IMR-90 (cell line): ENCODE measurements at regions not wholly inside any gene's neighbourhood (a gene's known extent, or its start where the extent isn't known, plus 50 kb on each side); places are given as distances from the start of the nearest gene placed in this dataset.

ENCODE experiments used
- BHLHE40 ChIP-seq: fragments of 150-350 bp; IDR thresholded peaks from 2 replicates; pipeline ENCODE4 v1.6.1; 2016; ENCODE audit warnings: mild to moderate bottlenecking, low read depth, low read length
- CEBPB ChIP-seq: IDR thresholded peaks from 2 replicates; pipeline ENCODE4 v1.6.1; 2012; ENCODE audit warnings: low read depth, low read length, improper control_type of control experiment
- CHD1 ChIP-seq: IDR thresholded peaks from 2 replicates; pipeline ENCODE4 v1.6.1; 2012; ENCODE audit warnings: low read depth, low read length, improper control_type of control experiment
- FOS ChIP-seq: fragments of 150-350 bp; IDR thresholded peaks from 2 replicates; pipeline ENCODE4 v1.6.1; 2016; ENCODE audit warnings: low read depth, low read length
- MAZ ChIP-seq: IDR thresholded peaks from 2 replicates; pipeline ENCODE4 v1.6.1; 2012; ENCODE audit warnings: low read depth, mild to moderate bottlenecking, low read length, improper control_type of control experiment, moderate library complexity, borderline replicate concordance
- MXI1 ChIP-seq: IDR thresholded peaks from 2 replicates; pipeline ENCODE4 v1.6.1; 2012; ENCODE audit warnings: low read depth, mild to moderate bottlenecking, low read length, moderate library complexity, borderline replicate concordance
- POLR2A ChIP-seq: IDR thresholded peaks from 2 replicates; pipeline ENCODE4 v1.6.1; 2012; ENCODE audit warnings: mild to moderate bottlenecking, low read depth, low read length
- RAD21 ChIP-seq: IDR thresholded peaks from 2 replicates; pipeline ENCODE4 v1.6.1; 2012; ENCODE audit warnings: low read length, improper control_type of control experiment
- RCOR1 ChIP-seq: IDR thresholded peaks from 2 replicates; pipeline ENCODE4 v1.6.1; 2012; ENCODE audit warnings: mild to moderate bottlenecking, low read length, improper control_type of control experiment; ENCODE audit not compliant: insufficient replicate concordance
- RFX5 ChIP-seq: IDR thresholded peaks from 2 replicates; pipeline ENCODE4 v1.8.0; 2012; ENCODE audit warnings: low read depth, mild to moderate bottlenecking, low read length, moderate library complexity
- SMC3 ChIP-seq: fragments of 150-350 bp; IDR thresholded peaks from 2 replicates; pipeline ENCODE4 v1.6.1; 2016; ENCODE audit warnings: low read depth, mild to moderate bottlenecking, antibody characterized with exemption, low read length, moderate library complexity
- TF ChIP-seq, protein P1 (sequence below): conservative IDR thresholded peaks from 2 replicates; pipeline ENCODE4 v1.5.1; 2012; ENCODE audit warnings: mild to moderate bottlenecking, low read depth, low read length, improper control_type of control experiment
- TF ChIP-seq, protein P2 (sequence below): fragments of 150-350 bp; IDR thresholded peaks from 2 replicates; pipeline ENCODE4 v1.6.1; 2016; ENCODE audit warnings: low read depth, mild to moderate bottlenecking, low read length, moderate library complexity, borderline replicate concordance
- TF ChIP-seq, protein P3 (sequence below): fragments of 150-350 bp; IDR thresholded peaks from 2 replicates; pipeline ENCODE4 v1.6.1; 2017; ENCODE audit warnings: mild to moderate bottlenecking, antibody characterized with exemption, low read length, low read depth

- TF ChIP-seq, protein P1, sequence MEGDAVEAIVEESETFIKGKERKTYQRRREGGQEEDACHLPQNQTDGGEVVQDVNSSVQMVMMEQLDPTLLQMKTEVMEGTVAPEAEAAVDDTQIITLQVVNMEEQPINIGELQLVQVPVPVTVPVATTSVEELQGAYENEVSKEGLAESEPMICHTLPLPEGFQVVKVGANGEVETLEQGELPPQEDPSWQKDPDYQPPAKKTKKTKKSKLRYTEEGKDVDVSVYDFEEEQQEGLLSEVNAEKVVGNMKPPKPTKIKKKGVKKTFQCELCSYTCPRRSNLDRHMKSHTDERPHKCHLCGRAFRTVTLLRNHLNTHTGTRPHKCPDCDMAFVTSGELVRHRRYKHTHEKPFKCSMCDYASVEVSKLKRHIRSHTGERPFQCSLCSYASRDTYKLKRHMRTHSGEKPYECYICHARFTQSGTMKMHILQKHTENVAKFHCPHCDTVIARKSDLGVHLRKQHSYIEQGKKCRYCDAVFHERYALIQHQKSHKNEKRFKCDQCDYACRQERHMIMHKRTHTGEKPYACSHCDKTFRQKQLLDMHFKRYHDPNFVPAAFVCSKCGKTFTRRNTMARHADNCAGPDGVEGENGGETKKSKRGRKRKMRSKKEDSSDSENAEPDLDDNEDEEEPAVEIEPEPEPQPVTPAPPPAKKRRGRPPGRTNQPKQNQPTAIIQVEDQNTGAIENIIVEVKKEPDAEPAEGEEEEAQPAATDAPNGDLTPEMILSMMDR, result no peak
- TF ChIP-seq MAZ (no peak), RCOR1 (no peak), MXI1 (no peak), POLR2A (no peak), CHD1 (no peak), RFX5 (no peak), RAD21 (no peak), BHLHE40 (peak; percentile 25; the same call in 1 of the 2 replicates), CEBPB (no peak), SMC3 (no peak), FOS (peak; percentile 68)
- TF ChIP-seq, protein P2, sequence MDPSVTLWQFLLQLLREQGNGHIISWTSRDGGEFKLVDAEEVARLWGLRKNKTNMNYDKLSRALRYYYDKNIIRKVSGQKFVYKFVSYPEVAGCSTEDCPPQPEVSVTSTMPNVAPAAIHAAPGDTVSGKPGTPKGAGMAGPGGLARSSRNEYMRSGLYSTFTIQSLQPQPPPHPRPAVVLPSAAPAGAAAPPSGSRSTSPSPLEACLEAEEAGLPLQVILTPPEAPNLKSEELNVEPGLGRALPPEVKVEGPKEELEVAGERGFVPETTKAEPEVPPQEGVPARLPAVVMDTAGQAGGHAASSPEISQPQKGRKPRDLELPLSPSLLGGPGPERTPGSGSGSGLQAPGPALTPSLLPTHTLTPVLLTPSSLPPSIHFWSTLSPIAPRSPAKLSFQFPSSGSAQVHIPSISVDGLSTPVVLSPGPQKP, result no peak
- TF ChIP-seq, protein P3, sequence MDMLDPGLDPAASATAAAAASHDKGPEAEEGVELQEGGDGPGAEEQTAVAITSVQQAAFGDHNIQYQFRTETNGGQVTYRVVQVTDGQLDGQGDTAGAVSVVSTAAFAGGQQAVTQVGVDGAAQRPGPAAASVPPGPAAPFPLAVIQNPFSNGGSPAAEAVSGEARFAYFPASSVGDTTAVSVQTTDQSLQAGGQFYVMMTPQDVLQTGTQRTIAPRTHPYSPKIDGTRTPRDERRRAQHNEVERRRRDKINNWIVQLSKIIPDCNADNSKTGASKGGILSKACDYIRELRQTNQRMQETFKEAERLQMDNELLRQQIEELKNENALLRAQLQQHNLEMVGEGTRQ, result no peak
Measured at GRCh38 chr12:114163771-114164170, 197.6 kb upstream of the RBM19 start.
